ENCODE measurements at regions not wholly inside any gene's neighbourhood (a gene's known extent, or its start where the extent isn't known, plus 50 kb on each side); places are given as distances from the start of the nearest gene placed in this dataset.

GRCh38 chr2:5519286-5519685 lies 172.9 kb upstream of the SOX11 start:
- BruUV-seq (replicated peaks) = no TSS peak
- no peak for DNase-seq
- Mint-ChIP-seq H3K4me1 (ENCODE audit: low read depth, unreplicated experiment) (no peaks in the 10 kb centered on the region), H3K36me3 (ENCODE audit: insufficient read depth, unreplicated experiment) (no peaks in the 10 kb centered on the region), H3K27ac (ENCODE audit: unreplicated experiment) (no peak overlapping the region), H3K27me3 (ENCODE audit: insufficient read depth, unreplicated experiment) (no peaks in the 10 kb centered on the region), H3K4me3 (ENCODE audit: unreplicated experiment) (no peak overlapping the region), H3K9me3 (ENCODE audit: unreplicated experiment) (no peaks in the 10 kb centered on the region)
- H3K36me3 ChIP-seq (ENCODE audit: control insufficient read depth, insufficient read depth, low read length) = no peaks in the 10 kb centered on the region
- CTCF ChIA-PET = no interaction called here
- no peaks in the 10 kb centered on the region for H3K9me3 ChIP-seq
- TF ChIP-seq CTCF (IDR thresholded peaks at IDR 0.05; ENCODE audit: insufficient read depth in 1 of 2, low read depth in 1 of 2, low read length in 1 of 2, severe bottlenecking in 1 of 2, unreplicated experiment in 1 of 2) = no peak
- no peaks in the 10 kb centered on the region for H3K4me1 ChIP-seq
- POLR2A ChIA-PET = no interaction called here
- intact Hi-C loops (cut with micrococcal nuclease; ENCODE audit: unreplicated experiment) = no loop called here
- no peak overlapping the region for H3K4me3 ChIP-seq (ENCODE audit: low read depth, low read length)
- no peaks in the 10 kb centered on the region for H3K27me3 ChIP-seq (replicated peaks; ENCODE audit: control insufficient read depth, insufficient read depth, low read length)

GRCh38 chr2:5520463-5520972 lies 171.7 kb upstream of the SOX11 start:
- CTCF ChIA-PET = no interaction called here
- intact Hi-C loops (cut with micrococcal nuclease; ENCODE audit: unreplicated experiment) = no loop called here
- no TSS peak for BruUV-seq (replicated peaks)

GRCh38 chr2:5521461-5521860 lies 170.7 kb upstream of the SOX11 start:
- CTCF ChIA-PET = no interaction called here
- Histone ChIP-seq H3K4me3 (ENCODE audit: low read depth, low read length) (no peak overlapping the region), H3K36me3 (ENCODE audit: control insufficient read depth, insufficient read depth, low read length) (no peaks in the 10 kb centered on the region), H3K27me3 (replicated peaks; ENCODE audit: control insufficient read depth, insufficient read depth, low read length) (no peaks in the 10 kb centered on the region), H3K9me3 (no peaks in the 10 kb centered on the region), H3K4me1 (no peaks in the 10 kb centered on the region)
- intact Hi-C loops (cut with micrococcal nuclease; ENCODE audit: unreplicated experiment) = no loop called here
- BruUV-seq (replicated peaks) = no TSS peak
- Mint-ChIP-seq H3K27ac (ENCODE audit: unreplicated experiment) (no peak overlapping the region), H3K27me3 (ENCODE audit: insufficient read depth, unreplicated experiment) (no peaks in the 10 kb centered on the region), H3K4me1 (ENCODE audit: low read depth, unreplicated experiment) (no peaks in the 10 kb centered on the region), H3K36me3 (ENCODE audit: insufficient read depth, unreplicated experiment) (no peaks in the 10 kb centered on the region), H3K9me3 (ENCODE audit: unreplicated experiment) (no peaks in the 10 kb centered on the region), H3K4me3 (ENCODE audit: unreplicated experiment) (no peak overlapping the region)
- POLR2A ChIA-PET = no interaction called here
- TF ChIP-seq CTCF (IDR thresholded peaks at IDR 0.05; ENCODE audit: insufficient read depth in 1 of 2, low read depth in 1 of 2, low read length in 1 of 2, severe bottlenecking in 1 of 2, unreplicated experiment in 1 of 2) = no peak
- DNase-seq = no peak

More at GRCh38 chr2:5520463-5520972, 171.7 kb upstream of the SOX11 start:
- no peaks in the 10 kb centered on the region for H3K4me1 ChIP-seq
- no peaks in the 10 kb centered on the region for H3K9me3 ChIP-seq
- POLR2A ChIA-PET = no interaction called here
- no peak for TF ChIP-seq CTCF (IDR thresholded peaks at IDR 0.05; ENCODE audit: insufficient read depth in 1 of 2, low read depth in 1 of 2, low read length in 1 of 2, severe bottlenecking in 1 of 2, unreplicated experiment in 1 of 2)
- Mint-ChIP-seq H3K27ac (ENCODE audit: unreplicated experiment) (no peak overlapping the region), H3K4me1 (ENCODE audit: low read depth, unreplicated experiment) (no peaks in the 10 kb centered on the region), H3K4me3 (ENCODE audit: unreplicated experiment) (no peak overlapping the region), H3K27me3 (ENCODE audit: insufficient read depth, unreplicated experiment) (no peaks in the 10 kb centered on the region), H3K36me3 (ENCODE audit: insufficient read depth, unreplicated experiment) (no peaks in the 10 kb centered on the region), H3K9me3 (ENCODE audit: unreplicated experiment) (no peaks in the 10 kb centered on the region)
- no peak for DNase-seq
- H3K4me3 ChIP-seq (ENCODE audit: low read depth, low read length) = no peak overlapping the region
- H3K36me3 ChIP-seq (ENCODE audit: control insufficient read depth, insufficient read depth, low read length) = no peaks in the 10 kb centered on the region
- H3K27me3 ChIP-seq (replicated peaks; ENCODE audit: control insufficient read depth, insufficient read depth, low read length) = no peaks in the 10 kb centered on the region

Data from Caco-2 (cell line).